VCaP (cell line): ENCODE measurements at regions not wholly inside any gene's neighbourhood (a gene's known extent, or its start where the extent isn't known, plus 50 kb on each side); places are given as distances from the start of the nearest gene placed in this dataset.

Experiments used
- H3K27ac ChIP-seq: fragments of 450-650 bp; 2 replicates; pipeline ENCODE4 v1.5.1; 2017
- CTCF ChIP-seq: fragments of 450-650 bp; conservative IDR thresholded peaks from 2 replicates; pipeline ENCODE4 v1.5.1; 2017; ENCODE audit warnings: mild to moderate bottlenecking, moderate library complexity

GRCh38 chr6:93624408-93624807 is 205.0 kb upstream of the EPHA7 start:
- TF ChIP-seq CTCF: no peak
- H3K27ac ChIP-seq: no peak overlapping the region

GRCh38 chr6:93621442-93621841 is 202.1 kb upstream of the EPHA7 start:
- no peak overlapping the region for H3K27ac ChIP-seq
- TF ChIP-seq CTCF: no peak

GRCh38 chr6:93604951-93605350 is 185.6 kb upstream of the EPHA7 start:
- TF ChIP-seq CTCF: no peak
- H3K27ac ChIP-seq: no peak overlapping the region

GRCh38 chr6:93592417-93592816 is 173.1 kb upstream of the EPHA7 start:
- TF ChIP-seq CTCF: no peak
- no peak overlapping the region for H3K27ac ChIP-seq

GRCh38 chr6:93586306-93586705 is 166.9 kb upstream of the EPHA7 start:
- no peak for TF ChIP-seq CTCF
- H3K27ac ChIP-seq: no peak overlapping the region

GRCh38 chr6:93584300-93584699 is 164.9 kb upstream of the EPHA7 start:
- H3K27ac ChIP-seq: no peak overlapping the region
- TF ChIP-seq CTCF: no peak

GRCh38 chr6:93581371-93581770 is 162.0 kb upstream of the EPHA7 start:
- no peak for TF ChIP-seq CTCF
- H3K27ac ChIP-seq: no peak overlapping the region

GRCh38 chr6:93580446-93580845 is 161.1 kb upstream of the EPHA7 start:
- TF ChIP-seq CTCF: no peak
- H3K27ac ChIP-seq: no peak overlapping the region
